Trophoblast cell (in vitro differentiated cells and primary cell): ENCODE measurements at regions not wholly inside any gene's neighbourhood (a gene's known extent, or its start where the extent isn't known, plus 50 kb on each side); places are given as distances from the start of the nearest gene placed in this dataset.

Source experiments
- DNase-seq, 2 donors: peaks; one replicate each; pipeline ENCODE4 v3.0.0-alpha.2; 2016
- H2AFZ ChIP-seq: 2 replicates; pipeline ENCODE4 v1.6.1; 2013; ENCODE audit warnings: low read length, moderate library complexity, mild to moderate bottlenecking; ENCODE audit not compliant: insufficient read depth, poor library complexity
- H2AK5ac ChIP-seq: 2 replicates; pipeline ENCODE4 v1.6.1; 2013; ENCODE audit warnings: mild to moderate bottlenecking, low read length
- H2BK120ac ChIP-seq: 2 replicates; pipeline ENCODE4 v1.6.1; 2013; ENCODE audit warnings: low read length, mild to moderate bottlenecking, moderate library complexity; ENCODE audit not compliant: insufficient read depth, poor library complexity
- H2BK12ac ChIP-seq: 2 replicates; pipeline ENCODE4 v1.6.1; 2013; ENCODE audit warnings: mild to moderate bottlenecking, low read length, moderate library complexity
- H2BK5ac ChIP-seq: 2 replicates; pipeline ENCODE4 v1.6.1; 2013; ENCODE audit warnings: low read length, low read depth, moderate library complexity, mild to moderate bottlenecking; ENCODE audit not compliant: poor library complexity
- H3K14ac ChIP-seq: 2 replicates; pipeline ENCODE4 v1.6.1; 2013; ENCODE audit warnings: mild to moderate bottlenecking, low read length
- H3K18ac ChIP-seq: 2 replicates; pipeline ENCODE4 v1.6.1; 2013; ENCODE audit warnings: mild to moderate bottlenecking, low read length
- H3K23ac ChIP-seq: 2 replicates; pipeline ENCODE4 v1.6.1; 2013; ENCODE audit warnings: low read length
- H3K27ac ChIP-seq: 2 replicates; pipeline ENCODE4 v1.5.1; 2013; ENCODE audit warnings: low read depth, mild to moderate bottlenecking, inconsistent platforms, low read length, moderate library complexity
- H3K27me3 ChIP-seq: 2 replicates; pipeline ENCODE4 v1.6.1; 2013; ENCODE audit warnings: inconsistent platforms, mild to moderate bottlenecking, low read length, moderate library complexity; ENCODE audit not compliant: insufficient read depth
- H3K36me3 ChIP-seq, 2 experiments: 1 replicate in 1 of 2; 2 replicates in 1 of 2; pipeline ENCODE4 v1.6.1; 2013; ENCODE audit warnings: low read length in 2 of 2, mild to moderate bottlenecking in 2 of 2, moderate library complexity in 1 of 2; ENCODE audit not compliant: insufficient read depth in 2 of 2, control insufficient read depth in 1 of 2
- H3K4ac ChIP-seq: 2 replicates; pipeline ENCODE4 v1.6.1; 2013; ENCODE audit warnings: low read depth, mild to moderate bottlenecking, low read length, moderate library complexity
- H3K4me1 ChIP-seq, 2 experiments: 1 replicate in 1 of 2; 2 replicates in 1 of 2; pipeline ENCODE4 v1.6.1; 2013; ENCODE audit warnings: low read length in 2 of 2, mild to moderate bottlenecking in 2 of 2, moderate library complexity in 1 of 2; ENCODE audit not compliant: insufficient read depth in 2 of 2, control insufficient read depth in 1 of 2
- H3K4me2 ChIP-seq: 2 replicates; pipeline ENCODE4 v1.6.1; 2013; ENCODE audit warnings: inconsistent platforms, mild to moderate bottlenecking, low read length, moderate library complexity
- H3K4me3 ChIP-seq: 2 replicates; pipeline ENCODE4 v1.5.1; 2013; ENCODE audit warnings: mild to moderate bottlenecking, low read depth, low read length, inconsistent platforms
- H3K79me1 ChIP-seq: one replicate; pipeline ENCODE4 v1.6.1; 2013; ENCODE audit warnings: low read length
- H3K79me2 ChIP-seq: 2 replicates; pipeline ENCODE4 v1.6.1; 2013; ENCODE audit warnings: low read length, mild to moderate bottlenecking; ENCODE audit not compliant: control insufficient read depth, insufficient read depth, poor library complexity
- H3K9ac ChIP-seq: 2 replicates; pipeline ENCODE4 v1.6.1; 2013; ENCODE audit warnings: mild to moderate bottlenecking, low read length
- H3K9me3 ChIP-seq: 2 replicates; pipeline ENCODE4 v1.6.1; 2013; ENCODE audit warnings: low read depth, mild to moderate bottlenecking, control low read depth, inconsistent platforms, low read length; ENCODE audit not compliant: insufficient read depth
- H4K12ac ChIP-seq: 2 replicates; pipeline ENCODE4 v1.6.1; 2013; ENCODE audit warnings: low read depth, mild to moderate bottlenecking, low read length, moderate library complexity
- H4K8ac ChIP-seq: 2 replicates; pipeline ENCODE4 v1.6.1; 2013; ENCODE audit warnings: low read depth, mild to moderate bottlenecking, low read length, moderate library complexity
- H4K91ac ChIP-seq: one replicate; pipeline ENCODE4 v1.6.1; 2013; ENCODE audit warnings: low read depth, mild to moderate bottlenecking, low read length, moderate library complexity
- WGBS: extraction: QIAGEN DNeasy Blood & Tissue Kit; methylation state at CpG from one replicate; pipeline ENCODE4 v1.1.7; 2013; ENCODE audit warnings: missing lambda C conversion rate; ENCODE audit not compliant: insufficient read length, insufficient coverage; ENCODE audit errors: extremely low coverage; 5-methylcytosine and 5-hydroxymethylcytosine counted together

GRCh38 chrX:39678914-39679313 lies 418.8 kb downstream of the BCOR start:
- no peak for DNase-seq
- H3K79me1 ChIP-seq = no peaks in the 10 kb centered on the region
- H4K91ac ChIP-seq = no peak overlapping the region
- H3K27me3 ChIP-seq = no peaks in the 10 kb centered on the region
- no CpG with 5 or more reads among the region's 4 CpGs for WGBS
- no peak overlapping the region for H2BK120ac ChIP-seq
- H3K18ac ChIP-seq = no peak overlapping the region
- H2AK5ac ChIP-seq = no peak overlapping the region
- no peak overlapping the region for H3K23ac ChIP-seq
- H2BK5ac ChIP-seq = no peak overlapping the region
- no peak overlapping the region for H3K9ac ChIP-seq
- H4K12ac ChIP-seq = no peak overlapping the region
- H3K27ac ChIP-seq = no peak overlapping the region
- no peak overlapping the region for H3K4me3 ChIP-seq
- no peak overlapping the region for H4K8ac ChIP-seq
- H3K4me2 ChIP-seq = no peak overlapping the region
- H2AFZ ChIP-seq = no peak overlapping the region
- H3K4ac ChIP-seq = no peak overlapping the region
- no peaks in the 10 kb centered on the region for H3K79me2 ChIP-seq
- no peak overlapping the region for H2BK12ac ChIP-seq
- no peak overlapping the region for H3K14ac ChIP-seq
- no peaks in the 10 kb centered on the region for H3K36me3 ChIP-seq
- H3K4me1 ChIP-seq = peaks cover 0 to 6% of the 10 kb centered on the region in 2 experiments
- no peaks in the 10 kb centered on the region for H3K9me3 ChIP-seq

DNA sequence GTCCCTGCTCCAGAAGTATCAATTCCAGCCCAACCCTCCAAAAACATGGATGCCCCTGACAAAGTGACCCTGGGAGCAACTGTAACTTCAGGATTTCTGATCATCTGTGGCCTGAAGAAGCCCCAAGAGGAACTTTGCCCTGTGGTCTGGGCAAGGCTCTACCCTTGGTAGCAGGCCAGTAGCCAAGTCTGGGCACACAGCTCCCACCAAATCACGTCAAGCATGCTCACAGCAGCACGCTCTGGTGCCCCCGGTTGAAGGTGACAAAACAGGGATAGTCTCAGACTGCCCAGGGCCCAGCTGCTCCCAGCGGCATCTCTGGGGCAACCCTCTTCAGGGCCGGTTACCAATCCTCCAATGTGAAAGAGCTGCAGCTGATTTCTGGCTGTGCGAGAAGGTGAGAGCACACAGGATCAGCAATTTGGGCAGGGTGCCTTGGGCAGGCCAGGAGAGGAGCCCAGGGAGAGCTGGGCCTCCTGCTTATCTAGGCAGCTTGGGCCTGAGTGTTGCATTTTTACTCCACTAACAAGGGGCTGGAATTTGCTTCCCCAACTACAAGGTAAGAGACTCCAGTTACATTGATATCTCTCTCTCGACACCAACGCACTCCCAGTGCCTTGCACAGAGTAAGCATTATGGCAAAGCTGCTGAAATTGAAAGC lies 418.1 kb downstream of the BCOR start:
- Histone ChIP-seq H4K8ac (no peak overlapping the region), H3K4ac (no peak overlapping the region), H3K9ac (no peak overlapping the region), H3K4me1 (peaks cover 0 to 4% of the 10 kb centered on the region in 2 experiments), H3K27me3 (no peaks in the 10 kb centered on the region), H3K4me3 (no peak overlapping the region), H3K18ac (no peak overlapping the region), H2BK12ac (no peak overlapping the region), H3K27ac (no peak overlapping the region), H4K12ac (no peak overlapping the region), H2BK120ac (no peak overlapping the region), H3K79me2 (no peaks in the 10 kb centered on the region), H3K36me3 (no peaks in the 10 kb centered on the region), H2AK5ac (no peak overlapping the region), H2BK5ac (no peak overlapping the region), H3K4me2 (no peak overlapping the region), H2AFZ (no peak overlapping the region), H3K79me1 (no peaks in the 10 kb centered on the region), H3K14ac (no peak overlapping the region), H3K9me3 (no peaks in the 10 kb centered on the region), H4K91ac (no peak overlapping the region), H3K23ac (no peak overlapping the region)
- WGBS = no CpG with 5 or more reads among the region's 8 CpGs
- DNase-seq = no peak

DNA sequence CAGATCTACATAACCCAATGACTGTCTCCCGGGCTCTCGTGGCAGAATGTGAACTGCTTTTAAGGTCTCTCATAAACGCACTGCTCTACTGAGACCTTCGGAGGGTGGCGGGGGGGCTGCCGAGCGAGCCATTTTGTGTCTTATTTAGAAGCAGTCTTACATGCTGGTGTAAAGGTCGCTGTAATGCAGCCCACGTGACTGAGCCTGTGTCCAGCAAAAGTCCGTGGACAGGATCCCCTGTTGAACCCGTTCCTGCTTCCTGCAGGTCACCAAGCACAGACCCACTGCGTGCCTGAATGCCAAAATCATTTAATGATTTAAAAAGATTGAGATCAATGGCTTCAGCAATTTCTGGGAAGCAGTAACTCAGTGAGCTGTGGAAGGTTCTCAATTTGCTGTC lies 415.9 kb downstream of the BCOR start:
- H3K4me1 ChIP-seq = no peaks in the 10 kb centered on the region
- H3K18ac ChIP-seq = no peak overlapping the region
- H4K91ac ChIP-seq = no peak overlapping the region
- H4K8ac ChIP-seq = no peak overlapping the region
- H4K12ac ChIP-seq = no peak overlapping the region
- no peak overlapping the region for H3K14ac ChIP-seq
- no peak overlapping the region for H3K27ac ChIP-seq
- no peak overlapping the region for H3K9ac ChIP-seq
- H3K4me2 ChIP-seq = no peak overlapping the region
- DNase-seq = no peak
- no peaks in the 10 kb centered on the region for H3K79me2 ChIP-seq
- no peaks in the 10 kb centered on the region for H3K27me3 ChIP-seq
- no peak overlapping the region for H2AFZ ChIP-seq
- no peak overlapping the region for H3K23ac ChIP-seq
- H3K79me1 ChIP-seq = no peaks in the 10 kb centered on the region
- H3K4me3 ChIP-seq = no peak overlapping the region
- no peak overlapping the region for H2BK12ac ChIP-seq
- no peaks in the 10 kb centered on the region for H3K9me3 ChIP-seq
- H3K4ac ChIP-seq = no peak overlapping the region
- H2BK5ac ChIP-seq = no peak overlapping the region
- H2AK5ac ChIP-seq = no peak overlapping the region
- H3K36me3 ChIP-seq = no peaks in the 10 kb centered on the region
- H2BK120ac ChIP-seq = no peak overlapping the region
- WGBS = no CpG with 5 or more reads among the region's 12 CpGs

GRCh38 chrX:39682778-39683177 lies 415.0 kb downstream of the BCOR start:
- Histone ChIP-seq H2AFZ (no peak overlapping the region), H2BK12ac (no peak overlapping the region), H3K27ac (no peak overlapping the region), H2BK5ac (no peak overlapping the region), H4K12ac (no peak overlapping the region), H2AK5ac (no peak overlapping the region), H3K4me2 (no peak overlapping the region), H3K23ac (no peak overlapping the region), H3K14ac (no peak overlapping the region), H3K4me1 (peaks cover 4 to 6% of the 10 kb centered on the region in 2 experiments), H2BK120ac (no peak overlapping the region), H4K8ac (no peak overlapping the region), H3K9ac (no peak overlapping the region), H3K9me3 (no peaks in the 10 kb centered on the region), H3K4ac (no peak overlapping the region), H3K36me3 (no peaks in the 10 kb centered on the region), H3K27me3 (no peaks in the 10 kb centered on the region), H3K79me1 (no peaks in the 10 kb centered on the region), H3K4me3 (no peak overlapping the region), H4K91ac (no peak overlapping the region), H3K79me2 (no peaks in the 10 kb centered on the region), H3K18ac (no peak overlapping the region)
- no CpG with 5 or more reads among the region's 3 CpGs for WGBS
- no peak for DNase-seq
